HG02759 (cell line): ENCODE measurements at regions not wholly inside any gene's neighbourhood (a gene's known extent, or its start where the extent isn't known, plus 50 kb on each side); places are given as distances from the start of the nearest gene placed in this dataset.
"Not testable (repeated sequence)": the region's sequence is repeated elsewhere in the genome, so short reads cannot be mapped to it uniquely, and the experiment has no call there.

Experiments
- ATAC-seq: cut with Tn5 transposase; IDR thresholded peaks from one replicate; pipeline ENCODE4 v1.9.1; 2021; ENCODE audit warnings: mild to moderate bottlenecking, moderate library complexity; ENCODE audit not compliant: unreplicated experiment

GRCh38 chr10:108000365-108000764 lies 835.9 kb upstream of the SORCS1 start:
- ATAC-seq, result no peak

- no peak for ATAC-seq
These were observed 830.2 kb upstream of the SORCS1 start for GRCh38 chr10:107994621-107995270.

DNA sequence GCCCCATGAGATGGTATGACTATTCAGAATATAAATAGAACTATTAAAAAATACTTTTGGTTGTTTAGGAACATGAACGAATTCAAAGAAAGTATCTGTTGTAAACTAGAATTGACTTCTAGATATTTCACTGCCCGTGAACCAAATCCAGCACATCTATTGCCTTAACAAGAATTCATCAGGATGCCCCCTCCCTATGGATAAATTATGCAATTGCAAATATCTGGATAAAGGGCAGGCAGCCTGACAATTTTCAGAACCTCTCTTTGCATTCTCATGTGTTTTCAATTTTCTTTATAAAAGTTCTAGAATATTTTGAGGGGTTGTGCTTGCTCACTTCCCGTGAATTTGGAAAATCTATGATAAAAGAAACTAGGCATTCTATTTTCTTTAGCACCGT lies 822.1 kb upstream of the SORCS1 start:
- no peak for ATAC-seq

DNA sequence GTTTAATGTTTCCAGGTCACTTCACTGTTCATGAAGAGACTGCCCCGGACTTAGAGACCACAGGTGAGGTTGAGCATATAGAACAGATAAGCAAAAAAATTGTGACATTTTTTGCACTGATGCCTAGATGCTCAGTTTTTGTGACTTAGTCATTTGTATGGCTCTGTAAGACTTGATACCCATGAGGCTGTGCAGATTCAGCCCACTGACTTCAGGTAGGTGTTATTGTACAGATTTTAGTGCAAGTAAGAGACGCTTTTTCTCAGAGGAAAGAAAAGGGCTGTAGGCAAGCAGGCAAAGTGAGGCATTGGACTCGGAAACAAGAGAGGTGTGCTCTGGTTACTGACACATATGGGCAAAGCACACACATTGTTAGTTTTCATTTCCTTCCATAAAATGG lies 820.1 kb upstream of the SORCS1 start:
- no peak for ATAC-seq

DNA sequence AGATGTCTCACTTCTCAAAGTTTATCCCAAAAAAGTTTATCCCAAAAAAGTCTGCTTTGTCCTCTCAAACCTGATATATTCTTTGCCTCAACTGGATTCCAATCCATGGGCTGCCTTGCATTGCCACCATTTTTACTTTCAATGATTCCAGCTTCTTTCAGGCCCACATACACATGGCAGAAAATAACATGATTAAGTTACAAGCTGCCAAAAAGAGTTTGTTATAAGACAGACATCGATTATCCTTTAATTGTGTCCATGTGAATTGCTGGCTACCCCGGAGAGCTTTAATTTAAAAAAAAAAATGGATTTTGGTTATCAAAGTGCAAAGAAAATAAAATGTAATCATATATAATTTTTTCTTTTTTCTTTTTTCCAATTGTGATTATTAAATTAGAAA lies 819.6 kb upstream of the SORCS1 start:
- ATAC-seq, result no peak

- no peak for ATAC-seq
These were observed 813.9 kb upstream of the SORCS1 start for GRCh38 chr10:107978455-107978854.

GRCh38 chr10:107971973-107972372 lies 807.5 kb upstream of the SORCS1 start:
- no peak for ATAC-seq

- no peak for ATAC-seq
These were observed 806.9 kb upstream of the SORCS1 start for GRCh38 chr10:107971411-107971810.

DNA sequence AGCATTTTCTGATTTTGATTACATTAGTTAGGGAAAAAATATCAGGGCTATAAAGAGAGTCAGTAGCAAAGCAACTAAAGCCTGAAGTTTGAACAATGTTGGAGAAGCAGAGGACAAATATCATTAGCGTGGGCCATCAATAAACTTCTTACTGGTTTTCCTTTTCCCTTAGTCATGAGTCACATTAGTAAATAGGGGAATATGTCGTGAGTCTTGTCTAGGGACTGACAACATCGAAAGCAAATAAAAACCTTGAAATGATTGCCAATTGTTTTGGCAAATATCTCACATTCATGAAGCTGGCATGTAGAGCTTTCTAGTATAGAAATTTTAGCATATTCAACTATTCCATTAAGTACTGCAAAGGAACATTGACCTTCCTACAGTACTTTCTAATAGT lies 806.0 kb upstream of the SORCS1 start:
- no peak for ATAC-seq

GRCh38 chr10:107969936-107970335 lies 805.4 kb upstream of the SORCS1 start:
- no peak for ATAC-seq

GRCh38 chr10:107966826-107967225 lies 802.3 kb upstream of the SORCS1 start:
- ATAC-seq, result no peak

DNA sequence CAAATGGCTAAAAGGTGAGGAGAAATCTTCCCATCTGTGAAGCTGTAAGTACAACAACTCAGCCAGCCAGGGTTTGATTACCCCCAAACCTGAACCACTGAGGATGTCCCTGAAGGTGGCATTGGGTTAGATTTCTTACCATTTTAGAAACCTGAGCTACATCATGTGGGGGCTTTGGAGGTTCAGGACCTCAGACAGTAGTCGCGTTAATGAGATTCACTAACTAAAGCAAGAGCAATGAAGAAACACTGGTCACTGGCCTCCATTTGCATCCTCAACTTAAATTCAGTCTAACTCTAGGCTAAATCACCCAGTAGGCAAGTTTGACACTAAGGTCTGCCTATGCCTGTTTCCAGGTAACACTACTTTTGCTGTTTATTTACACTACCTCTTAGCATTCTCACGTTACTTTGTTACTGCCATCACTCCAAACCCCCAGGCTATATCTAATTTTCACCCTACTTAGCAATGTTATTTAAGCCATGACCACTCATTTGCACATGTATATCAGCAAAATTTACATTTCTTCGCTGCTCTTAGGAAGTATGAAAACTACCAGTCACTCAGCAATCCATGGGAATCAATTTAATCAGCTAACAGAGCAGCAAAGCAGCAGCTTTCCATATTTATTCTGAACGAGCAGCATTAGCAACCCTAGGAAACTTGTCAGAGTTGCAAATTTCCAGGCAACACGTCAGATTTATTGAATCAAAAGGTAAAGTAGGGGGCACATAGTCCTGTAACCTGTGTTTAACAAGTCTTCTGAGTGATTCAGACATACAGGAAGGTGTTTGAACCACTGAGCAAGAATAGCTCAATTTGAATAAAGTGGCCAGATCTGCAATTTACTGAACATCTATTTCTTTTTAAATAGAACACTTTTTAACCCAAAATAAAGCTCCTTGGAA lies 788.4 kb upstream of the SORCS1 start:
- no peak for ATAC-seq

- ATAC-seq, result not testable (repeated sequence)
These were observed 786.0 kb upstream of the SORCS1 start for GRCh38 chr10:107950411-107951062.

DNA sequence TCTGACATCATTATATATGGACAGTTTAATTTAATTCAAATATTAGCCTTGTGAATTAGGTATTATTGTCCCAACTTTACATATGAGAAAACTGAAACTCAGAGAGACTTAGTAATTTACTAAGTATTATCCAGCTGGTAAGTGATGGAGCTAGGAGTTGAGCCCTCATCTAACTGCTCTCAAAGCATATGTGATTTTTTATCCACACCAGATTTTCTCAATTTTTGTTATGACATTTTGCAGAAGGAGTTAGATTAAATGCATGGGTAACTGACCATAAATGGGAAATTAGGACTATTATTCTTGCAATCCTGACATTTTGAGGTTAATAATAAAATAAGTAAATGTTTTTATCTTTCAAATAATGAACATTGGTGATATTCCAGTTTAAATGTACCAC lies 778.3 kb upstream of the SORCS1 start:
- no peak for ATAC-seq

- ATAC-seq, result no peak
These were observed 768.6 kb upstream of the SORCS1 start for GRCh38 chr10:107933076-107933475.

GRCh38 chr10:107931808-107932207 lies 767.3 kb upstream of the SORCS1 start:
- ATAC-seq, result no peak

DNA sequence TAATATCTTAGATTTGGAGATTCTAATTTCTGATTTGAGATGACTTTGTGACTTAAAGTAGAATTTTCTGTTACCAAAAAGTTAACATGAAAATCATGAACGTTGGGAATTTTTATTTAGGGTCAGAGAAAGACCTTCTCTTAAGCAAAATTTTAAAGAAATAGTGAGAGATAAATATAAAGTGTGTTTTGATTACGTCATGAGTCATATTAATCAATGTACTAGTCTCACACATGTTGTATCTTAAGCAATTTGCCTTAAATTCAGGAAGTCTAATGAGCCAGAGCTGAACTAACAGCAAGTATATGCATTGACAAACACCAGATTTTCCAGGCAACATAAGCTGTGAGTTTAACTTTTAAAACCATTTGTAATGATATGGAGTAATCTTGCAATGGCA lies 765.5 kb upstream of the SORCS1 start:
- no peak for ATAC-seq

GRCh38 chr10:107924458-107924857 lies 760.0 kb upstream of the SORCS1 start:
- ATAC-seq, result no peak

GRCh38 chr10:107919626-107920235 lies 755.2 kb upstream of the SORCS1 start:
- no peak for ATAC-seq

DNA sequence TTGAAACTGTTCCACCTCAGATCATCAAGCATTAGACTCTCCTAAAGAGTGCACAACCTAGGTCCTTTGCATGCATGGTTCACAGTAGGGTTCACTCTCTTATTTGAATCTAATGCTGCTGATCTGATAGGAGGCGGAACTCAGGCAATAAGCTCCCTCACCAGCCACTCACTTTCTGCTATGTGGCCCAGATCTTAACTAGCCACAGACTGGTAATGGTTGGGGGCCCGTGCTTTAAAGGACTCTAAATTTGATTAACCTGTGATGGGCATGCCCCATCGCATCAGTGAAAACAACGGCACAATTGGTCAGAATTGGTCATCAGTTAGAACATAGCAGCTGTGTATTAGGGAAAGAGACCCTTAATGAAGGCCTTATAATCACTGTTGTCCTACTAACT lies 753.7 kb upstream of the SORCS1 start:
- ATAC-seq, result no peak

GRCh38 chr10:107915215-107915610 lies 750.7 kb upstream of the SORCS1 start:
- ATAC-seq, result no peak
